ACC112 (cell line): ENCODE measurements at regions not wholly inside any gene's neighbourhood (a gene's known extent, or its start where the extent isn't known, plus 50 kb on each side); places are given as distances from the start of the nearest gene placed in this dataset.
"Not testable (repeated sequence)": the region's sequence is repeated elsewhere in the genome, so short reads cannot be mapped to it uniquely, and the experiment has no call there.

Experiments used
- H2AFZ ChIP-seq: fragments of 200-600 bp; sonication (generic); one replicate; pipeline ENCODE4 v1.6.0; 2017; ENCODE audit warnings: antibody characterized with exemption, low read length; ENCODE audit not compliant: unreplicated experiment
- H3K27ac ChIP-seq: fragments of 200-600 bp; sonication (generic); 2 replicates; pipeline ENCODE4 v1.5.1; 2014; ENCODE audit warnings: low read depth, mild to moderate bottlenecking, antibody characterized with exemption, low read length, moderate library complexity
- H3K27me3 ChIP-seq: fragments of 200-600 bp; sonication (generic); 2 replicates; pipeline ENCODE4 v1.6.1; 2014; ENCODE audit warnings: mild to moderate bottlenecking, antibody characterized with exemption, low read length, moderate library complexity, mixed read lengths; ENCODE audit not compliant: insufficient read depth
- H3K36me3 ChIP-seq: fragments of 200-600 bp; sonication (generic); 2 replicates; pipeline ENCODE4 v1.6.1; 2016; ENCODE audit warnings: mild to moderate bottlenecking, antibody characterized with exemption, low read length, moderate library complexity, mixed read lengths; ENCODE audit not compliant: insufficient read depth
- H3K4me1 ChIP-seq: fragments of 200-600 bp; sonication (generic); one replicate; pipeline ENCODE4 v1.6.1; 2016; ENCODE audit warnings: low read length, mixed read lengths; ENCODE audit not compliant: insufficient read depth, unreplicated experiment, control insufficient read depth
- H3K4me3 ChIP-seq: fragments of 200-600 bp; sonication (generic); 2 replicates; pipeline ENCODE4 v1.5.1; 2014; ENCODE audit warnings: mild to moderate bottlenecking, low read depth, low read length
- H3K79me2 ChIP-seq: fragments of 200-600 bp; sonication (generic); one replicate; pipeline ENCODE4 v1.6.0; 2016; ENCODE audit warnings: low read length; ENCODE audit not compliant: control insufficient read depth, unreplicated experiment, insufficient read depth

DNA sequence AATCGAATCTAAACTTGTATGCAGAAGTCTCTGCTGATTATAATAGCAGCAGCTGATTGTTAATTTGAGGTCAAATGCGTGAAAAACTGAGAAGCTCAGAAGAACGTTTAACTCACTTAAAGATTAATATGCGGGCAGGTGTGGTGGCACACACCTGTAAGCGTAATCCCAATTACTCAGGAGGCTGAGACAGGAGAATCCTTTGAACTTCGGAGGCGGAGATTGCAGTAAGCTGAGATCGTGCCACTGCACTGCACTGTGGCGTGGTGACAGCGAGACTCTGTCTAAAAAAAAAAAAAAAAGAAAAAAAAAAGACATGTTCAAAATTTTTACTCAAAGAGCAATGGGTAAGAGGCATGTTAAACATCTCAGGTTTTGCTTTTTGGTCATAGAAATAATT lies 1370.8 kb downstream of the GRIK2 start:
- no peaks in the 10 kb centered on the region for H3K36me3 ChIP-seq
- no peaks in the 10 kb centered on the region for H3K27me3 ChIP-seq
- no peaks in the 10 kb centered on the region for H3K4me1 ChIP-seq
- H3K79me2 ChIP-seq = no peaks in the 10 kb centered on the region
- no peak overlapping the region for H3K27ac ChIP-seq
- no peak overlapping the region for H3K4me3 ChIP-seq
- H2AFZ ChIP-seq = no peak overlapping the region

DNA sequence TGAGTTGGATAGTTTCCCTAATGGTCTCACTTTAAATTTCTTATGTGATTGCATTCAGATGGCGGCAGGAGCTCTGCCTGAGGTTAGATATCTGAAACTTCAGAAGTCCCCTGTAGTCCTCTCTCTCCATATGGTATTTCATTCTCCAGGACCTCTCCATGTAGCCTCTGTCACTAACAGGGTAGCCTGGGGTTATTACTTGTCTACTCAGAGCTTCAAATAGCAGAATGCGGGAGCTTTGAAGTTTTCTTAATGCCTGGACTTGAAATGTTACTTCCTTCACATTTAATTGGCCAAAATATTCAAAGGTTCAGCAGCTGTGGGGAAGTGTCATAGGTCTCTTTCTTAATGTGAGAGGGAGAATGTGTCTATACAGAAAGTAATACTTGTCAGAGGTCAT lies 1370.4 kb downstream of the GRIK2 start:
- no peaks in the 10 kb centered on the region for H3K36me3 ChIP-seq
- no peaks in the 10 kb centered on the region for H3K79me2 ChIP-seq
- H3K27me3 ChIP-seq = no peaks in the 10 kb centered on the region
- no peaks in the 10 kb centered on the region for H3K4me1 ChIP-seq
- no peak overlapping the region for H2AFZ ChIP-seq
- no peak overlapping the region for H3K27ac ChIP-seq
- no peak overlapping the region for H3K4me3 ChIP-seq

DNA sequence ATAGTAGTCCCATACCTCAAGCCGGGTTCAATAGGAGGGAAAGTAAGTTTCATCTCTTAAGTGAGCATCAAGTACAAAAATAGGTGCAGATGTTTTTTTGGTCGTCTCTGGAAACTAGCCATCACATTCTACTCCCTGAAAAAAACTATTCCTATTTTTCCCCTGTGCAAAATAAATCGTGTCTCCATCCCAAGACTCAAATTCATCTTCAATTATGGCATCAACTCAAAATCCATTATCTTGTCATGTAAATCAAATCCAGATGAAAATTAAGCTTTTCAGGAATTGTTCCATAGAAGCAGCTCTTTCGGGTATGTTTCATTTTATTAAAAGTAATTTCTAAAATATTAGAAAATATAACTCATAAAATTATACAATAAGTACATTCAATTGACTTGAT lies 1368.4 kb downstream of the GRIK2 start:
- Histone ChIP-seq H3K27ac (no peak overlapping the region), H3K4me1 (no peaks in the 10 kb centered on the region), H2AFZ (no peak overlapping the region), H3K79me2 (no peaks in the 10 kb centered on the region), H3K27me3 (no peaks in the 10 kb centered on the region), H3K36me3 (no peaks in the 10 kb centered on the region), H3K4me3 (no peak overlapping the region)

DNA sequence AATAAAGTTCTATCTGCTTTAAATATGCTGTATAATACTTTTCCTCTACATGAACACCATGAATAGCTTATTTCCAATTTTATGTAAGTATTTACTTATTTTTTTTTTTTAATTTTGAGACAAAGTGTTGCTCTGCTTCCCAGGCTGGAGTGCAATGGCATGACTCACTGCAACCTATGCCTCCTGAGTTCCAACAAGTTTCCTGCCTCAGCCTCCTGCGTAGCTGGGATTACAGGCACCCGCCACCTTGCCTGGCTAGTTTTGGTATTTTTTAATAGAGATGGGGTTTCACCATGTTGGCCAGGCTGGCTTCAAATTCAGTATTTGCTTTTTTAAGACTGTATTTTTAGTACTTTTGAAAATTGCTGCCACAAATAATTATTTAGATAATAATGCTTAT lies 1365.9 kb downstream of the GRIK2 start:
- Histone ChIP-seq H3K36me3 (no peaks in the 10 kb centered on the region), H3K4me3 (no peak overlapping the region), H3K79me2 (no peaks in the 10 kb centered on the region), H3K4me1 (no peaks in the 10 kb centered on the region), H3K27ac (no peak overlapping the region), H3K27me3 (no peaks in the 10 kb centered on the region), H2AFZ (no peak overlapping the region)

DNA sequence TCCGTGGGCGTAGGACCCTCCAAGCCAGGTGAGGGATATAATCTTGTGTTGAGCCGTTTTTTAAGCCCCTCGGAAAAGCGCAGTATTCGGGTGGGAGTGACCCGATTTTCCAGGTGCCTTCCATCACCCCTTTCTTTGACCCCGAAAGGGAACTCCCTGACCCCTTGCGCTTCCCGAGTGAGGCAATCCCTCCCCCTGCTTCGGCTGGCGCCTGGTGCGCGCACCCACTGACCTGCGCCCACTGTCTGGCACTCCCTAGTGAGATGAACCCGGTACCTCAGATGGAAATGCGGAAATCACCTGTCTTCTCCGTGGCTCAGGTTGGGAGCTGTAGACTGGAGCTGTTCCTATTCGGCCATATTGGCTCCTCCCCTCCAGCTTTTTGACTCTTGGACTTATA lies 1365.0 kb downstream of the GRIK2 start:
- not testable (repeated sequence) for H3K79me2 ChIP-seq, H2AFZ ChIP-seq, H3K4me3 ChIP-seq

DNA sequence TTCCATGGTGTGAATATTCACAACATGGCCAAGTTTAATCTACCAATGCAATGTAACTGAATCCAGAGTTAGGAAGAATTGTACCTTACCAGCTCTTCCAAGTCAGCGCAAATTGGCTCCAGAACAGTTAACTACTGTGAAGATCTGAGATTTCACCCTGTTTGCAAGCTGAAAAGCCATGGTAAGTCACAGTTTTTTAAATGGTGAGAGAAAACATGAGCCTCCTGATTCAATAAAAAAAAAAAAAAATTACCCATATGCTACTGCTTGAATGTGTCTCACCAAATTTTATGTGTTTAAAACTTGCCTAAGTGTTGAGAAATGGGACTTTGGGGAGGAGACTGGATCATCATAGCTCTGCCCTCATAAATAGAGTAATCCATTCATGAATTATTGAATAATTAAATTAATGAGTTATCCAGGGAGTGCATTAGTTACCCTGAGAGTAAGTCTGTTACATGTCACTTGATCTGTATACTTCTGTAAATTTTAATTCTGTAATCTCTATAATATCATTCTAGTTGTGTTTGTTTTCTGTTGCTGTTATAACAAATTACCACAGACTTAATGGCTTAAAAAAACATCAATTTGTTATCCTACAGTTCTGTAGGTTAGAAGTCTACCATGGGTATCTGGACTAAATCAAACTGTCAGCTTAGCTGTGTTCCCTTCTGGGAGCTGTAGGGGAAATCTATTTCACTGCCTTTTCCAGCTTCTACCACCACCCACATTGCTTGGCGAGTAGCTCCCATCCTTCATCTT lies 1355.9 kb downstream of the GRIK2 start:
- Histone ChIP-seq H3K4me3 (no peak overlapping the region), H3K27ac (no peak overlapping the region), H3K36me3 (no peaks in the 10 kb centered on the region), H3K27me3 (no peaks in the 10 kb centered on the region), H2AFZ (no peak overlapping the region), H3K4me1 (no peaks in the 10 kb centered on the region), H3K79me2 (no peaks in the 10 kb centered on the region)

More for the DNA sequence above, 1365.0 kb downstream of the GRIK2 start:
- not testable (repeated sequence) for H3K36me3 ChIP-seq, H3K4me1 ChIP-seq, H3K27me3 ChIP-seq, H3K27ac ChIP-seq

DNA sequence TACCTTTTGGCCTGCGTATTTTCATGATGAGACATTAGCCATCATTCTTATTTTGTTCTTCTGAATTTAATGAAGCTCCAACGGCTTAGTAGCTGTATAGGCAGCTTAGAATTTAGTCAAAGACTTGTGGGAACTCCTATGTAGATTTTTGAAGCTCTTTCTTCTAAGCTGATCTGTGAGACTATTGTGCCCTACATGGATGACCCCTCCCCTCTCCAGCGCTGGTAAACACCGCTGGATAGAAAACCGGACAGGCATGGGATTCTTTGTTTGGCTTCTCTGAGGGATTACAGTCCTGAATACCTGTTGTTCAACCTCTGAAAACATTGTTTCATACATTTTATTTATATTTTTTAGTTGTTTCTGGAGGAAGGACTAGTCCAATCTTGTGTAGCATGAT lies 1353.4 kb downstream of the GRIK2 start:
- Histone ChIP-seq H3K79me2 (no peaks in the 10 kb centered on the region), H3K4me1 (no peaks in the 10 kb centered on the region), H3K36me3 (no peaks in the 10 kb centered on the region), H3K27ac (no peak overlapping the region), H2AFZ (no peak overlapping the region), H3K4me3 (no peak overlapping the region), H3K27me3 (no peaks in the 10 kb centered on the region)

DNA sequence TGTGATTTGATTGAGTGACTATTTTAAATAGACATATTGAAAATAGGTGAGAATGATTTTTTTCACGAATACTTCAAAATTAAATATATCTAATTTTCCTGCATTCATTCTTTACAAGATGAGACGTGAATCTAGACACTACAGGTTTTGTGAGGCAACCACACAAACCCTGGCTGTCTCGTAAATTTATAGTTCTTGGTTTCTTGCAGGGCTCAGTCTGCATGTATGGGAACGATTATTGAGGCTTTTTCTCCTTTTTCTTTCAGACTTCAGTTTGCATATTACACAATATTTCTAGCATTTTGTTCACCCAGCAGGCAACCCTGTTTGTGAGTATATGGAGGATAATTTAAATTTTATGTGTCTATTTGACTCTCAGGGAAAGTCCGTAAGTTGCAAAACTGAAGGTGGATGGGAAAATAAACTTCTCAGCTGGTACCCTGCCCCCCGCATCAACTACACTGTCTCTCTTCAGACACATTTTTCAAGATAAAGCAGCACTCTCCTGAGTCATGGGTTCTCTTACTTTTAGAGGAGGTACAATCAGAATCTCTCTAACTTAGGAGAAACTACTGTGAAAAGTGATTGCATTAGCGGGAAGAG lies 1349.3 kb downstream of the GRIK2 start:
- no peak overlapping the region for H3K4me3 ChIP-seq
- H3K27me3 ChIP-seq = no peaks in the 10 kb centered on the region
- no peaks in the 10 kb centered on the region for H3K36me3 ChIP-seq
- no peak overlapping the region for H3K27ac ChIP-seq
- H3K79me2 ChIP-seq = no peaks in the 10 kb centered on the region
- H2AFZ ChIP-seq = no peak overlapping the region
- no peaks in the 10 kb centered on the region for H3K4me1 ChIP-seq

DNA sequence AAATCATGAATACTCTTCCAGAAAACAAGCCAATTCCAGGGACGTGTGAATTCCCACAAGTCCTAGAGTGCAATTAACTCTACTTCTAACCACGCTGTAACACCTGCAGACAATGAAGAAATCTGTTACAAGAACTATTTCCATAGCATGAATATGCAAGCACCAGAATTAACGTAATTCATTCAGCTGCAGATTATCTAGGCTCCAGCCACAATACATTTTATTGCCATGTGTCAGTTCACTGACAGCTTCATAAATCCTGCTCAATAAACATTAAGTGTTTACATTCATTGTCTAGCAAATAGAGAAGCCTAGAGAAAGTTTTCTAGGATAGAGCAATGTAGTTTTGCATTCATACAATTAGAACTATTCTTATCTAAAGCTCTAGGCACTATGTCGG lies 1348.5 kb downstream of the GRIK2 start:
- no peak overlapping the region for H3K4me3 ChIP-seq
- no peak overlapping the region for H3K27ac ChIP-seq
- H3K4me1 ChIP-seq = no peaks in the 10 kb centered on the region
- no peaks in the 10 kb centered on the region for H3K36me3 ChIP-seq
- H3K79me2 ChIP-seq = no peaks in the 10 kb centered on the region
- no peaks in the 10 kb centered on the region for H3K27me3 ChIP-seq
- H2AFZ ChIP-seq = no peak overlapping the region

DNA sequence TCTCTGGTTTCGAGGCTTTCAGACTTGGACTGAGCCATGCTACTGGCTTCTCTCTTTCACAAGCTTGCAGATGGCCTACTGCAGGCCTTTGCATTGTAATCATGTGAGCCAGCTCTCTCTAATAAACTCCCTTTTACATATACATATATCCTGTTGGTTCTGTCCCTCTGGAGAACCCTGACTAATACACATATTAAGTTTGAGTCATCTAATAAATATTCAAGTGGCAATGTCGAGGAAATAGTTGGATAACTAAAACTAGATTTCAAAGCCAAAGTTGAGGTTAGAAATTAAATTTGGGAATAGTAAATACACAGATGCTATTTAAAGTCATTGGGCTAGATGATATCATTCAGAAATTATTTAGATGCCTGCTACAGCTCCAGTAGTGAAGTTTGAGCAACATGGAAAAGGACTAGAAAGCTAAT lies 1343.4 kb downstream of the GRIK2 start:
- Histone ChIP-seq H3K36me3 (no peaks in the 10 kb centered on the region), H3K4me3 (no peak overlapping the region), H3K27ac (no peak overlapping the region), H2AFZ (no peak overlapping the region), H3K27me3 (no peaks in the 10 kb centered on the region), H3K79me2 (no peaks in the 10 kb centered on the region), H3K4me1 (no peaks in the 10 kb centered on the region)

DNA sequence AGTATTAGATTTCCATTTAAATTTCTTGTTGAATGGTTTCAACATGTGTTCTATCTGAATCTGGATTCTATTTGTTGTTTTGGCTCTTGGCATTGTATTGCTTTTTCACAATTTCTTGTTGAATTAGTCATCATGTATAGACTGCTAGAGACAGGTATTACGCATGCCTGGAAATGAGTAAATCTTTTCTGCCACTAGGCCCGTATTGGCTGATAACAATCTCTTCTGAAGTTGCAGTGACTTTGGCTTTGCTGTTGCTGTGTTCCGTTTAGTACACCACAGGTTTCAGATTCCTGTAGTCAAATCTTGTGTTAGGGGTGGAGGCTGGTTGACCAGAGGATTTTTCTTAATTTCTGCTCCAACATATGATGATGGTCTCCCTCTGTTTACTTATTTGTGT lies 1339.4 kb downstream of the GRIK2 start:
- Histone ChIP-seq H3K36me3 (no peaks in the 10 kb centered on the region), H3K27ac (no peak overlapping the region), H3K4me3 (no peak overlapping the region), H2AFZ (no peak overlapping the region), H3K4me1 (no peaks in the 10 kb centered on the region), H3K79me2 (no peaks in the 10 kb centered on the region), H3K27me3 (no peaks in the 10 kb centered on the region)
